Ishikawa (cell line): ENCODE measurements at regions not wholly inside any gene's neighbourhood (a gene's known extent, or its start where the extent isn't known, plus 50 kb on each side); places are given as distances from the start of the nearest gene placed in this dataset.

Experiments used
- CEBPB ChIP-seq: IDR thresholded peaks from 2 replicates; pipeline ENCODE4 v1.6.1; 2012
- CREB1 ChIP-seq: IDR thresholded peaks from 2 replicates; pipeline ENCODE4 v1.6.1; 2012; ENCODE audit warnings: low read depth
- EGR1 ChIP-seq: IDR thresholded peaks from 2 replicates; pipeline ENCODE4 v1.6.1; 2012
- EP300 ChIP-seq: IDR thresholded peaks from 2 replicates; pipeline ENCODE4 v1.6.1; 2012; ENCODE audit warnings: borderline replicate concordance
- FOXM1 ChIP-seq: IDR thresholded peaks from 2 replicates; pipeline ENCODE4 v1.6.1; 2012; ENCODE audit warnings: low read depth, borderline replicate concordance
- NFIC ChIP-seq: IDR thresholded peaks from 2 replicates; pipeline ENCODE4 v1.6.1; 2012
- RAD21 ChIP-seq: IDR thresholded peaks from 2 replicates; pipeline ENCODE4 v1.6.1; 2012; ENCODE audit warnings: low read depth
- TAF1 ChIP-seq: IDR thresholded peaks from 2 replicates; pipeline ENCODE4 v1.6.1; 2012; ENCODE audit warnings: low read depth, mild to moderate bottlenecking
- TCF12 ChIP-seq: IDR thresholded peaks from 2 replicates; pipeline ENCODE4 v1.6.1; 2012; ENCODE audit warnings: low read depth
- TEAD4 ChIP-seq: IDR thresholded peaks from 2 replicates; pipeline ENCODE4 v1.6.1; 2012
- YY1 ChIP-seq: IDR thresholded peaks from 2 replicates; pipeline ENCODE4 v1.6.1; 2012; ENCODE audit warnings: low read depth
- ZBTB7A ChIP-seq: IDR thresholded peaks from 2 replicates; pipeline ENCODE4 v1.6.1; 2012; ENCODE audit warnings: low read depth
- TF ChIP-seq, protein P1 (sequence below): IDR thresholded peaks from 2 replicates; pipeline ENCODE4 v1.6.1; 2012
- TF ChIP-seq, protein P2 (sequence below): IDR thresholded peaks from 2 replicates; pipeline ENCODE4 v1.6.1; 2012; ENCODE audit warnings: low read depth, mild to moderate bottlenecking
- TF ChIP-seq, protein P3 (sequence below): IDR thresholded peaks from 2 replicates; pipeline ENCODE4 v1.6.1; 2012

DNA sequence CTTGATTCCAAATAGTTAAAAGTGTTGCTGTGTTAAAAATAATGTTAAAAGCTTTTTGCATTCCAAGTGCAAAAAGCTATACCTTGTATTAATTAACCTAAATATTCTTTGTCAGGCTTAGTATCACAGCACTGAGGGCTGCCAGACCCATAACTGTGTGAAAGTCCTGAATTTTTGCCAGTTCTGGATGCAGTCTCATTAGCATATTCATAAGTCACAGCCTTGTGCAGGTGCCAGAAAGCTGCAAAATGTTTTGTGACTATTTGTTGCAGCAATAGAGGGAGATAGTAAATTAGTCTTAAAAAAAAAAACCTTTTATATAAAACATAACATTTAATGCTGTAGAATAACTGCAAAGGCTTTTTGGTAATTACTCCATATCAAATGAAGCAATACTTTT is 56.6 kb downstream of the SLITRK1 start:
- TF ChIP-seq, protein P1, sequence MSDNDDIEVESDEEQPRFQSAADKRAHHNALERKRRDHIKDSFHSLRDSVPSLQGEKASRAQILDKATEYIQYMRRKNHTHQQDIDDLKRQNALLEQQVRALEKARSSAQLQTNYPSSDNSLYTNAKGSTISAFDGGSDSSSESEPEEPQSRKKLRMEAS = no peak
- TF ChIP-seq, protein P2, sequence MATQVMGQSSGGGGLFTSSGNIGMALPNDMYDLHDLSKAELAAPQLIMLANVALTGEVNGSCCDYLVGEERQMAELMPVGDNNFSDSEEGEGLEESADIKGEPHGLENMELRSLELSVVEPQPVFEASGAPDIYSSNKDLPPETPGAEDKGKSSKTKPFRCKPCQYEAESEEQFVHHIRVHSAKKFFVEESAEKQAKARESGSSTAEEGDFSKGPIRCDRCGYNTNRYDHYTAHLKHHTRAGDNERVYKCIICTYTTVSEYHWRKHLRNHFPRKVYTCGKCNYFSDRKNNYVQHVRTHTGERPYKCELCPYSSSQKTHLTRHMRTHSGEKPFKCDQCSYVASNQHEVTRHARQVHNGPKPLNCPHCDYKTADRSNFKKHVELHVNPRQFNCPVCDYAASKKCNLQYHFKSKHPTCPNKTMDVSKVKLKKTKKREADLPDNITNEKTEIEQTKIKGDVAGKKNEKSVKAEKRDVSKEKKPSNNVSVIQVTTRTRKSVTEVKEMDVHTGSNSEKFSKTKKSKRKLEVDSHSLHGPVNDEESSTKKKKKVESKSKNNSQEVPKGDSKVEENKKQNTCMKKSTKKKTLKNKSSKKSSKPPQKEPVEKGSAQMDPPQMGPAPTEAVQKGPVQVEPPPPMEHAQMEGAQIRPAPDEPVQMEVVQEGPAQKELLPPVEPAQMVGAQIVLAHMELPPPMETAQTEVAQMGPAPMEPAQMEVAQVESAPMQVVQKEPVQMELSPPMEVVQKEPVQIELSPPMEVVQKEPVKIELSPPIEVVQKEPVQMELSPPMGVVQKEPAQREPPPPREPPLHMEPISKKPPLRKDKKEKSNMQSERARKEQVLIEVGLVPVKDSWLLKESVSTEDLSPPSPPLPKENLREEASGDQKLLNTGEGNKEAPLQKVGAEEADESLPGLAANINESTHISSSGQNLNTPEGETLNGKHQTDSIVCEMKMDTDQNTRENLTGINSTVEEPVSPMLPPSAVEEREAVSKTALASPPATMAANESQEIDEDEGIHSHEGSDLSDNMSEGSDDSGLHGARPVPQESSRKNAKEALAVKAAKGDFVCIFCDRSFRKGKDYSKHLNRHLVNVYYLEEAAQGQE = no peak
- TF ChIP-seq FOXM1 (no peak), TAF1 (no peak), CEBPB (no peak), EP300 (no peak), TEAD4 (no peak), ZBTB7A (no peak), EGR1 (no peak), YY1 (no peak), NFIC (no peak), CREB1 (no peak)

DNA sequence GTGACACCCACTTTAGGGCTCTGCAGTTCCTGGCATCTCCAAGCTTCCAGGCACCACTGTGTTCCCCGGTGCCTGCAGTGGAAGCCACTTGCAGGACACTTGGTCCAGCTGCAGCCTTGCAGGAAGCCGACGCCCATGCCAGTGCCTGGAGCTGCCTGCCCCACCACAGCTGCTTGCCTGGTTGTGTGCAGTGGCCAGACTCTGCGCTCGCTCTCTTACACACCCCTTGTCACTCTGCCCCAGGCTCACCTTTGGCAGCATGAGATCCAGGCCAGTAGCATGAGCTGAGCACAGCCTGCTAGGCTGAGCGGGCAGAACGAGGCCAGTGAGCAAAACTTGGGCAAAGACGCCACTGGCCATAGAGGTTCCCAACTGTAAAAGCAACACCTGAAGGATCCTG is 57.7 kb downstream of the SLITRK1 start:
- TF ChIP-seq, protein P2 = no peak
- TF ChIP-seq TAF1 (no peak), CREB1 (no peak), ZBTB7A (no peak), EGR1 (no peak), YY1 (no peak), RAD21 (no peak), NFIC (no peak), TEAD4 (no peak), CEBPB (no peak), TCF12 (no peak), FOXM1 (no peak)
- TF ChIP-seq, protein P1 = no peak
- TF ChIP-seq, protein P3, sequence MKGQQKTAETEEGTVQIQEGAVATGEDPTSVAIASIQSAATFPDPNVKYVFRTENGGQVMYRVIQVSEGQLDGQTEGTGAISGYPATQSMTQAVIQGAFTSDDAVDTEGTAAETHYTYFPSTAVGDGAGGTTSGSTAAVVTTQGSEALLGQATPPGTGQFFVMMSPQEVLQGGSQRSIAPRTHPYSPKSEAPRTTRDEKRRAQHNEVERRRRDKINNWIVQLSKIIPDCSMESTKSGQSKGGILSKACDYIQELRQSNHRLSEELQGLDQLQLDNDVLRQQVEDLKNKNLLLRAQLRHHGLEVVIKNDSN = no peak

DNA sequence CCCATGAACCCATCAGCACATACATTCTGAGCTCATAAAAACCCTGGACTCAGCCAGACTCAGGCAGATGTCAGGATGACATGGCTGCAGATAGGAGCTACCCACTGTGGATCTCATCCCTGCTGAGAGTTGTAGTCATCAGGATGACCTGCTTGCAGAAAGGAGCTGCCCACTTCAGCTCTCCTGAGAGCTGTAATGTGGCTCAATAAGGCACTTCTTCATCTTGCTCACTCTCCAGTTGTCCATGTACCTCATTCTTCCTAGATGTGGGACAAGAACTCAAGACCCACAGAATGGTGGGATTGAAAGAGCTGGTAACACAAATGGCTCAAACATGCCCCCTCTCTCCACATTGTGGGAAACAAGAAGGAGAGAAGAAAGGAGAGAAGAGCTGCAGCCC is 58.2 kb downstream of the SLITRK1 start:
- TF ChIP-seq TCF12 = no peak
- TF ChIP-seq, protein P1 = no peak
- TF ChIP-seq CREB1 = no peak
- no peak for TF ChIP-seq CEBPB
- TF ChIP-seq YY1 = no peak
- TF ChIP-seq, protein P3 = no peak
- no peak for TF ChIP-seq EGR1
- no peak for TF ChIP-seq RAD21
- TF ChIP-seq EP300 = no peak
- TF ChIP-seq TEAD4 = no peak
- TF ChIP-seq, protein P2 = no peak
- TF ChIP-seq TAF1 = no peak
- no peak for TF ChIP-seq ZBTB7A
- TF ChIP-seq FOXM1 = no peak

DNA sequence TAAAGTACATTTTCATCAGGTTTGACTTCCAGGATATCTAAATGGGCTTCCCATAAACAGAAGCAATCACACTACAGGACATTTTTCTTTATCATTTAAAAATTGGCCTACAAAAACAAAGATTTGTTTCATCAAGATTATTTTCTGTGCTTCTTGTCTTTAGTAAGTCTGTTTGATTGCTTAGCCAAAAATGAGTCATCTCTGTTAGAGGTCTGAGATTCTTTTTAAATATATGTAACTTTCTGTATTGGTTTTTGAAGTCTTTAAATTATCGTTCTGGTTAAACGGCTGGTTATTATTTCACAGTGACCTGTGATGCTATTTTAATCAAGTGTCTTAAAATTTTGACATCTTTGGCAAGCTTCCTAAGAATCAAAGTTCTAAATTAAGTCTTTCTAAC is 62.7 kb downstream of the SLITRK1 start:
- TF ChIP-seq CREB1 (no peak), ZBTB7A (no peak), RAD21 (no peak), TEAD4 (no peak), TCF12 (no peak), EP300 (no peak), FOXM1 (no peak), NFIC (no peak), EGR1 (no peak), YY1 (no peak), CEBPB (no peak), TAF1 (no peak)
- TF ChIP-seq, protein P3 = no peak
- TF ChIP-seq, protein P1 = no peak
- TF ChIP-seq, protein P2 = no peak
